Naive thymus-derived CD4-positive, alpha-beta T cell (primary cell): ENCODE measurements at regions not wholly inside any gene's neighbourhood (a gene's known extent, or its start where the extent isn't known, plus 50 kb on each side); places are given as distances from the start of the nearest gene placed in this dataset.

Experiments used
- ATAC-seq: fragments of 150-1000 bp; cut with Tn5 transposase; 2 replicates; pipeline ENCODE4 v1.10.0; 2021; ENCODE audit warnings: mild to moderate bottlenecking, moderate library complexity
- CTCF ChIA-PET: fragments of 350-600 bp; sonication (Branson Sonifier 250); formaldehyde crosslinking; loops from one replicate; lab custom pipeline; 2021; ENCODE audit warnings: antibody characterized with exemption; lab: Charles Lee
- POLR2A ChIA-PET: fragments of 350-600 bp; sonication (Branson Sonifier 250); formaldehyde crosslinking; loops from one replicate; lab custom pipeline; 2021; ENCODE audit warnings: antibody characterized with exemption, inconsistent platforms; lab: Charles Lee
- DNase-seq, 9 donors: peaks; one replicate each; pipeline versions ENCODE4 v3.0.0 to v3.0.0-alpha.2; 2020 to 2022; ENCODE audit warnings: mixed read lengths in 1 of 9
- H3K27ac ChIP-seq: one replicate; pipeline ENCODE4 v1.7.0; 2013; ENCODE audit warnings: mild to moderate bottlenecking, low read depth, low read length, moderate library complexity
- H3K27me3 ChIP-seq, 2 donors: one replicate each; pipeline ENCODE4 v1.7.0; 2013; ENCODE audit warnings: low read length in 2 of 2, mild to moderate bottlenecking in 2 of 2, moderate library complexity in 2 of 2; ENCODE audit not compliant: control insufficient read depth in 2 of 2, insufficient read depth in 2 of 2
- H3K36me3 ChIP-seq, 3 experiments: 1 replicate in 2 of 3; 2 replicates in 1 of 3; pipeline ENCODE4 v1.7.0; 2013; ENCODE audit warnings: low read length in 3 of 3, mild to moderate bottlenecking in 3 of 3, moderate library complexity in 1 of 3; ENCODE audit not compliant: insufficient read depth in 3 of 3, control insufficient read depth in 2 of 3
- H3K4me1 ChIP-seq, 2 donors: one replicate each; pipeline ENCODE4 v1.7.0; 2013; ENCODE audit warnings: low read length in 2 of 2, mild to moderate bottlenecking in 2 of 2, moderate library complexity in 1 of 2; ENCODE audit not compliant: control insufficient read depth in 2 of 2, insufficient read depth in 2 of 2
- H3K4me3 ChIP-seq: 2 replicates; pipeline ENCODE4 v1.7.0; 2013; ENCODE audit warnings: mild to moderate bottlenecking, low read length
- H3K9me3 ChIP-seq, 3 experiments: 1 replicate in 2 of 3; 2 replicates in 1 of 3; pipeline ENCODE4 v1.7.0; 2013; ENCODE audit warnings: low read length in 3 of 3; ENCODE audit not compliant: control insufficient read depth in 2 of 3
- H3K27ac Mint-ChIP-seq, 9 donors: one replicate each; pipeline ENCODE4 v1.8.0; 2020 to 2022; ENCODE audit warnings: mixed read lengths in 9 of 9, mild to moderate bottlenecking in 8 of 9, moderate library complexity in 5 of 9, inconsistent platforms in 2 of 9
- H3K27me3 Mint-ChIP-seq, 5 donors: one replicate each; pipeline ENCODE4 v1.8.0; 2021 to 2022; ENCODE audit warnings: mixed read lengths in 5 of 5, mild to moderate bottlenecking in 1 of 5
- H3K36me3 Mint-ChIP-seq, 5 donors: one replicate each; pipeline ENCODE4 v1.8.0; 2020 to 2022; ENCODE audit warnings: mixed read lengths in 5 of 5, mild to moderate bottlenecking in 3 of 5, inconsistent platforms in 1 of 5
- H3K4me1 Mint-ChIP-seq, 7 donors: one replicate each; pipeline ENCODE4 v1.8.0; 2020 to 2022; ENCODE audit warnings: mixed read lengths in 7 of 7, mild to moderate bottlenecking in 3 of 7, inconsistent platforms in 1 of 7
- H3K4me3 Mint-ChIP-seq, 10 donors: one replicate each; pipeline ENCODE4 v1.8.0; 2020 to 2022; ENCODE audit warnings: mild to moderate bottlenecking in 10 of 10, mixed read lengths in 10 of 10, moderate library complexity in 6 of 10, inconsistent platforms in 2 of 10
- H3K9me3 Mint-ChIP-seq, 11 donors: one replicate each; pipeline ENCODE4 v1.8.0; 2020 to 2022; ENCODE audit warnings: mixed read lengths in 11 of 11, mild to moderate bottlenecking in 4 of 11, inconsistent platforms in 1 of 11, moderate library complexity in 1 of 11
- intact Hi-C, 2 donors: fragments of 100-400 bp; cut with micrococcal nuclease; formaldehyde crosslinking; loops; one replicate each; pipeline ENCODE4 v1.15.1; 2023

DNA sequence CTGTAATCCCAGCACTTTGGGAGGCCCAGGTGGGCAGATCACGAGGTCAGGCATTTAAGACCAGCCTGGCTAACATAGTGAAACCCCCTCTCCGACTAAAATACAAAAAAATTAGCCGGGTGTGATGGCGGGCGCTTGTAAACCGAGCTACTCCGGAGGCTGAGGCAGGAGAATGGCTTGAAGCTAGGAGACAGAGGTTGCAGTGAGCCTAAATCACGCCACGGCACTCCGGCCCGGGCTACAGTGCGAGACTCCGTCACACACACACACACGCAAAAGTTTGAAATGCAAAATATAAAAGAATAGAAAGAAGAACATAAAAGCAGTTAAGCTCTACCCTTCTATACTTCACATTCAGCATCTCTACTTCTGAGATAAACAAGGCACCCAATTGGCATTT, 1165.9 kb upstream of the CNTN5 start:
- Histone ChIP-seq H3K4me1 (no peaks in the 10 kb centered on the region), H3K36me3 (no peaks in the 10 kb centered on the region), H3K27me3 (no peaks in the 10 kb centered on the region), H3K27ac (no peak overlapping the region), H3K9me3 (no peaks in the 10 kb centered on the region), H3K4me3 (no peak overlapping the region)
- H3K27ac Mint-ChIP-seq: no peak overlapping the region
- no peak overlapping the region for H3K4me3 Mint-ChIP-seq
- ATAC-seq (no peak), DNase-seq (no peak)
- ChIA-PET POLR2A (no interaction called here), CTCF (no interaction called here)
- intact Hi-C loops: no loop called here
- H3K36me3 Mint-ChIP-seq: no peaks in the 10 kb centered on the region
- peaks cover 0 to 11% (median 2%) of the 10 kb centered on the region in 11 donors for H3K9me3 Mint-ChIP-seq
- no peaks in the 10 kb centered on the region for H3K27me3 Mint-ChIP-seq
- H3K4me1 Mint-ChIP-seq: no peaks in the 10 kb centered on the region

DNA sequence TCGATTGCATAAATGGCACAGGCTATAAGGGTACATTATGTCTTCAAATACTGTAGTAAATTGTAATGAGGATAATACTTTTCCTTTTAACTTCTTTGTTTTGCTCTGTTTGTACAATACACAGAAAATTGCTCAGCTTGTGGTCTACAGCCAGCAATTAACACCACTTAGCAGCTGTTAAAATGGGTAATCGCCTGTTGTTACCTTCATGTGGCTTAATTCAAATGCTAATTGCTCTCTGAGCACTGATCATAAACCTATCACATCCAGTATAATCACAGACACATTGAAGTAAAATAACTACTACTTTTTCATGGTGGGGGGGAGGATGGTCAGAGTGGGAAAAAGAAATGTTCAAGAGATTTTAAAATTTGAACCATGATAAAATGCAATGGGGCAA, 1164.1 kb upstream of the CNTN5 start:
- intact Hi-C loops: no loop called here
- Histone ChIP-seq H3K4me3 (no peak overlapping the region), H3K27me3 (no peaks in the 10 kb centered on the region), H3K27ac (no peak overlapping the region), H3K9me3 (no peaks in the 10 kb centered on the region), H3K4me1 (no peaks in the 10 kb centered on the region), H3K36me3 (no peaks in the 10 kb centered on the region)
- POLR2A ChIA-PET: no interaction called here
- Mint-ChIP-seq H3K27ac (no peak overlapping the region), H3K4me1 (no peaks in the 10 kb centered on the region), H3K36me3 (no peaks in the 10 kb centered on the region), H3K4me3 (no peak overlapping the region), H3K9me3 (peaks cover 0 to 14% (median 2%) of the 10 kb centered on the region in 11 donors), H3K27me3 (no peaks in the 10 kb centered on the region)
- DNase-seq: no peak
- no peak for ATAC-seq
- CTCF ChIA-PET: no interaction called here

DNA sequence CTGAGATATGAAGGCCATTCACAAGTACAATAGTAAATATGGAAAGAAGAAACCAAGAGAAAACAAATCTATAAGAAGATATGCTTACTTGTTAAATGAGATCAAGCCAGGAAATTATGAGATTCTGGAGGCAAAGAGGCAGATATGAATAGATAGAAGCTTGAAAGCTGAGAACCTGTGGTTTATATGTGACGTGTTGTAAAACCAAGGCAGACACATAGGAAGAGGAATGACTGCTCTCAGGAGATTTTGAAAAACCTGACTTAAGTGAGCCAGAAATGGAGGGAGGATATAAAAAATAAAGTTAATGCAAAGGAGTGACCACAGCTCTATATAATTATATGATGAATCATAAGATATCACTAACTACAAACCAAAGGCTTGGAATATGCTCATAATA, 1160.5 kb upstream of the CNTN5 start:
- H3K27me3 Mint-ChIP-seq: no peaks in the 10 kb centered on the region
- H3K4me3 Mint-ChIP-seq: no peak overlapping the region
- H3K36me3 ChIP-seq: no peaks in the 10 kb centered on the region
- H3K27me3 ChIP-seq: no peaks in the 10 kb centered on the region
- no peaks in the 10 kb centered on the region for H3K36me3 Mint-ChIP-seq
- intact Hi-C loops: no loop called here
- no peaks in the 10 kb centered on the region for H3K4me1 Mint-ChIP-seq
- no peaks in the 10 kb centered on the region for H3K9me3 ChIP-seq
- H3K4me1 ChIP-seq: no peaks in the 10 kb centered on the region
- no peak overlapping the region for H3K27ac ChIP-seq
- DNase-seq: no peak
- H3K4me3 ChIP-seq: no peak overlapping the region
- POLR2A ChIA-PET: no interaction called here
- CTCF ChIA-PET: no interaction called here
- no peak overlapping the region for H3K27ac Mint-ChIP-seq
- peaks cover 0 to 16% (median 2%) of the 10 kb centered on the region in 11 donors for H3K9me3 Mint-ChIP-seq
- no peak for ATAC-seq

DNA sequence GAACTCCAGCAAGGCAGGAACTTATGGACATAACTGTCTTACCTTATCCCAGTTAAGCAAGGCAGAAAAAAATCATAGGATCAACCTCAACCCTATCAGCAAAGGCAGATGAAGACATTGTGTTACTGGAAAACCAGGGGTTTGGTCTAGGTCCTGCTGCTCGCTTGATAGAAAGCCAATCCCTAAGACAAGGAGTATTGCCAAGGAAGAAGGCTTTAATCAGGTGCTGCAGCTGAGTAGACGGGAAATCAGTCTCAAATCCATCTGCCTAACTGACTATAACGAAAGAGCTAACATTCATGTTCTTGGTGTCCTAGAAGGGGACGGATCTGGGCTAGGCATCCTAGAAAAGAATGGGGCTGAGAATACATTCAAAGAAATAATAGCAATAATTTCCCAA, 1158.7 kb upstream of the CNTN5 start:
- no peaks in the 10 kb centered on the region for H3K4me1 Mint-ChIP-seq
- H3K36me3 Mint-ChIP-seq: no peaks in the 10 kb centered on the region
- Histone ChIP-seq H3K27me3 (no peaks in the 10 kb centered on the region), H3K27ac (no peak overlapping the region), H3K4me3 (no peak overlapping the region), H3K36me3 (no peaks in the 10 kb centered on the region), H3K4me1 (no peaks in the 10 kb centered on the region), H3K9me3 (no peaks in the 10 kb centered on the region)
- H3K9me3 Mint-ChIP-seq: peaks cover 0 to 16% (median 2%) of the 10 kb centered on the region in 11 donors
- ATAC-seq (no peak), DNase-seq (no peak)
- no peak overlapping the region for H3K27ac Mint-ChIP-seq
- ChIA-PET POLR2A (no interaction called here), CTCF (no interaction called here)
- no peaks in the 10 kb centered on the region for H3K27me3 Mint-ChIP-seq
- intact Hi-C loops: no loop called here
- no peak overlapping the region for H3K4me3 Mint-ChIP-seq

DNA sequence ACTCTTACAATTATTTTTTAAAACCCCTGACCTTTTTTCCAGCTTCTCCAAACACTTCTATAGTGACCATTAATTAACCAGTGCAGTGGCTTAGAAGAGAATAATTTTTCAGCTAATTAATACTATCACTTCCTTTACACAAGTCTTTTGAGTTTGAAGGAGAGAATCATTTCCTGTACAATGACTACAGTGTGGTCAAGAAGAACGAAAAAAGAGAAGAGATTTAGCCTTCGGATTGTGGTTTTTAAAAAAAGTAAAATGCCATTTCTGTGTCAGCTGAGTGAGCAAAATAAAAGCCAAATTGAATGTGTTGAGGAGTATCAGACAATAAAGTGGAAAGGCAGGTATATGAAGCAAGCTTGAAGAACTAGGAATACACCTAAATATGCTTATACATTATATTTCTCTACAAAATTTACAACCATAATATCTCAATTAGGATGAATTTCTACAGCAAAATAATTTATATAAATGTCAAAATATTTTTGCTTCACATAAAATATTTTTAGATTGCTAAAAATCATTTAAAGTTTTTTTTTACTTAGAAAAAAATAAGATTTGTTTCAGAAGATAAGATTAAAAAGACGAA, 1155.2 kb upstream of the CNTN5 start:
- no peaks in the 10 kb centered on the region for H3K9me3 ChIP-seq
- no peaks in the 10 kb centered on the region for H3K4me1 ChIP-seq
- ATAC-seq (no peak), DNase-seq (no peak)
- no peak overlapping the region for H3K4me3 Mint-ChIP-seq
- no peaks in the 10 kb centered on the region for H3K4me1 Mint-ChIP-seq
- POLR2A ChIA-PET: no interaction called here
- no peaks in the 10 kb centered on the region for H3K36me3 Mint-ChIP-seq
- no peaks in the 10 kb centered on the region for H3K27me3 ChIP-seq
- no peak overlapping the region for H3K27ac ChIP-seq
- H3K36me3 ChIP-seq: no peaks in the 10 kb centered on the region
- CTCF ChIA-PET: no interaction called here
- peaks cover 0 to 34% (median 8%) of the 10 kb centered on the region in 11 donors for H3K9me3 Mint-ChIP-seq
- H3K4me3 ChIP-seq: no peak overlapping the region
- intact Hi-C loops: no loop called here
- H3K27me3 Mint-ChIP-seq: no peaks in the 10 kb centered on the region
- no peak overlapping the region for H3K27ac Mint-ChIP-seq

DNA sequence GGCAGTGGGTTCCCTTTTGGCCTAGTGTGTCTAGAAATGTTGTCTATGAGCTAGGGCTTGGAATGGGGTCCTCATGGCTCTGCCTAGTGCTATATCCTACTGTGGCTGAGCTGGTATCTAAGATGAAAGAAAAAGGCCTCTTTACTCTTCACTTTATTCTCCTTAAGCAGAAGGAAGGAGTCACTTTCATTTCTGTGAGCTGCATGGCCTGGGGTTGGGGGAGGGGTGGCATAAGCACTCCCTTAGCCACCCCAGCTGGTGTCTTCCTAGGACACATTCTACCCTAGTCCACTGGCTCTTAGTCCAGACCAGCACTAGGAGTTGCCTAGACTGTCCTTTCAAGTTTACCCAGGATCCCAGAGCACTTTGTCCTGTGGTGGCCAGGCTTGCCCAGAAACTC, 1148.9 kb upstream of the CNTN5 start:
- Histone ChIP-seq H3K36me3 (no peaks in the 10 kb centered on the region), H3K27ac (no peak overlapping the region), H3K4me3 (no peak overlapping the region), H3K4me1 (no peaks in the 10 kb centered on the region), H3K9me3 (no peaks in the 10 kb centered on the region), H3K27me3 (no peaks in the 10 kb centered on the region)
- ChIA-PET CTCF (no interaction called here), POLR2A (no interaction called here)
- DNase-seq (no peak), ATAC-seq (no peak)
- peaks cover 0 to 32% (median 9%) of the 10 kb centered on the region in 11 donors for H3K9me3 Mint-ChIP-seq
- no peak overlapping the region for H3K4me3 Mint-ChIP-seq
- no peaks in the 10 kb centered on the region for H3K36me3 Mint-ChIP-seq
- intact Hi-C loops: no loop called here
- H3K4me1 Mint-ChIP-seq: no peaks in the 10 kb centered on the region
- H3K27ac Mint-ChIP-seq: no peak overlapping the region
- H3K27me3 Mint-ChIP-seq: no peaks in the 10 kb centered on the region

DNA sequence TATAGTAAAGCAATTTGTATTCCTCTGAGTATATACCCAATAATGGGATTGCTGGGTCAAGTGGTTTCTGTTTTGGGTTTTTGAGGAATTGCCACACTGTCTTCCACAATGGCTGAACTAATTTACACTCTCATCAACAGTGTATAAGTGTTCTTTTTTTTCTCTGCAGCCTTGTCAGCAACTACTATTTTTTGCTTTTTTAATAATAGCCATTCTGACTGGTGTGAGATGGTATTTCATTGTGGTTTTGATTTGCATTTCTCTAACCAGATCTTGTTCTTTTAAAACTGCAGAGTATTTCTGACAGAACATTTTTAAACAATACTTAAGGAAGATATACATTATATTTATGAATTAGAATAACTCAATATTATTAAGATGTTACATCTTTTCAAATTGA, 1140.5 kb upstream of the CNTN5 start:
- no peak overlapping the region for H3K27ac Mint-ChIP-seq
- no peaks in the 10 kb centered on the region for H3K36me3 Mint-ChIP-seq
- no peak for DNase-seq
- peaks cover 0 to 5% (median 0%) of the 10 kb centered on the region in 3 experiments for H3K9me3 ChIP-seq
- no peaks in the 10 kb centered on the region for H3K4me1 ChIP-seq
- no peaks in the 10 kb centered on the region for H3K36me3 ChIP-seq
- H3K27ac ChIP-seq: no peak overlapping the region
- POLR2A ChIA-PET: no interaction called here
- no peaks in the 10 kb centered on the region for H3K27me3 ChIP-seq
- H3K9me3 Mint-ChIP-seq: peaks cover 0 to 13% (median 4%) of the 10 kb centered on the region in 11 donors
- intact Hi-C loops: no loop called here
- no peak overlapping the region for H3K4me3 Mint-ChIP-seq
- no peaks in the 10 kb centered on the region for H3K27me3 Mint-ChIP-seq
- H3K4me1 Mint-ChIP-seq: no peaks in the 10 kb centered on the region
- no peak for ATAC-seq
- CTCF ChIA-PET: no interaction called here
- H3K4me3 ChIP-seq: no peak overlapping the region
